ENCODE measurements at regions not wholly inside any gene's neighbourhood (a gene's known extent, or its start where the extent isn't known, plus 50 kb on each side); places are given as distances from the start of the nearest gene placed in this dataset.

GRCh38 chr13:79225487-79226232 is 180.4 kb downstream of the RBM26 start:
- TF ChIP-seq CTCF (IDR thresholded peaks at IDR 0.05) (no peak), POLR2A (IDR thresholded peaks at IDR 0.05) (no peak)
